22Rv1 (cell line): ENCODE measurements at regions not wholly inside any gene's neighbourhood (a gene's known extent, or its start where the extent isn't known, plus 50 kb on each side); places are given as distances from the start of the nearest gene placed in this dataset.

ENCODE experiments used
- CTCF ChIP-seq: fragments of 450-650 bp; IDR thresholded peaks from 2 replicates; pipeline ENCODE4 v1.5.1; 2017; ENCODE audit warnings: mild to moderate bottlenecking
- ZFX ChIP-seq: fragments of 450-650 bp; IDR thresholded peaks from 2 replicates; pipeline ENCODE4 v1.6.1; 2017; ENCODE audit warnings: antibody characterized with exemption, borderline replicate concordance

- no peak for TF ChIP-seq CTCF
- no peak for TF ChIP-seq ZFX
Observed at GRCh38 chr3:168154089-168154488, 58.4 kb upstream of the GOLIM4 start.
